Neutrophil (primary cell): ENCODE measurements at regions not wholly inside any gene's neighbourhood (a gene's known extent, or its start where the extent isn't known, plus 50 kb on each side); places are given as distances from the start of the nearest gene placed in this dataset.

Experiments used
- H3K27ac ChIP-seq: fragments of 200-600 bp; sonication (generic); 2 replicates; pipeline ENCODE4 v1.5.1; 2016; ENCODE audit warnings: mild to moderate bottlenecking, moderate library complexity
- H3K27me3 ChIP-seq: fragments of 200-600 bp; sonication (generic); 2 replicates; pipeline ENCODE4 v1.6.0; 2016; ENCODE audit warnings: mild to moderate bottlenecking
- H3K36me3 ChIP-seq: fragments of 200-600 bp; sonication (generic); 2 replicates; pipeline ENCODE4 v1.5.1; 2017
- H3K4me1 ChIP-seq, 2 experiments: fragments of 200-600 bp in 1 of 2; sonication (generic) in 1 of 2; 1 replicate in 1 of 2; 2 replicates in 1 of 2; pipeline versions ENCODE4 v1.5.1 to v1.6.1; 2013 to 2016; ENCODE audit warnings: low read depth in 1 of 2, low read length in 1 of 2, mild to moderate bottlenecking in 1 of 2, moderate library complexity in 1 of 2; ENCODE audit not compliant: control insufficient read depth in 1 of 2, insufficient read depth in 1 of 2
- H3K4me3 ChIP-seq, 2 experiments: fragments of 200-600 bp in 1 of 2; sonication (generic) in 1 of 2; 1 replicate in 1 of 2; 2 replicates in 1 of 2; pipeline ENCODE4 v1.5.1; 2013 to 2016; ENCODE audit warnings: low read depth in 1 of 2, low read length in 1 of 2, mild to moderate bottlenecking in 1 of 2, moderate library complexity in 1 of 2
- H3K9me3 ChIP-seq: fragments of 200-600 bp; sonication (generic); 2 replicates; pipeline ENCODE4 v1.5.1; 2016
- TF ChIP-seq, protein P1 (sequence below): fragments of 200-600 bp; sonication (generic); IDR thresholded peaks from 2 replicates; pipeline ENCODE4 v1.5.1; 2016; ENCODE audit warnings: antibody characterized with exemption

DNA sequence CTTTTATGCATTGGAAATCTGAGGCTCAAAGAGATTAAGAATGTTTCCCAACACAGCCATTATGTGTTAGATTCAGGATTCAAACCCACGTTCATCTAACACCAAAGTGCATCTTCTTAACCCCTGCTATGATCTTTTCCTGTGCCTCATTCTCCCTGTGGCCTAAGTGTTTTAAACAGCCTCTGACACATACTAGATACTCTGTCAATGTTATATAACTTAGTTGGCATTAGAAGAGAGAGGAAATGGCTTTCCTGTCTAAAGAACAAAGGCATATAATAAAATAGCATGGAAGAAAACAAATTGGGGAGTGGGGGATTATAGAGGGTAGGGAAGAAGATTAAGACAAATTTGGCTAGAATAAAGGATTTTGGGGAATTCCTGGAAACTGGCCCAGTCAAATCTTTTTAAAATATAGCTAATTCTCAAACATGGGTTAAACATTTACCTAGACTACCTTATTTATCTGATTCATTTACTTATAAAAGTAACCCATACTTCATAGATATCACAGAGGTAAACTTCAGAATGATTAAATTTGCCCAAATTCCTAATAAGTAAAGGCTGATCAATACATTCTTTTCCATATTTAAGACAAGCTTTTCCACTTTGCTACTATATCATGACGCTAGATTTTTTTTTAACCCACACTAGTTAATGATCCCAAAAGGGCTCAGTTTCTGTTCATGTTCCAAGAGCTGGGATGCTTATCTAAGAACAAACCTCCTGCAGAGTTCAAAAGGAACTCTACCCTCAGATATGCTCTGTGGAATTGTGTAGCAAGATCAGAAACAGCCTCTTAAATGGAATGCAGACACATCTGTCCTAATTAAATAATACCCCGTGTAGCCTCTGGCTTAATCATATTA lies 122.9 kb upstream of the PTPRG start:
- Histone ChIP-seq H3K4me1 (no peaks in the 10 kb centered on the region), H3K27me3 (no peaks in the 10 kb centered on the region), H3K4me3 (no peak overlapping the region), H3K9me3 (no peaks in the 10 kb centered on the region), H3K27ac (no peak overlapping the region), H3K36me3 (no peaks in the 10 kb centered on the region)
- TF ChIP-seq, protein P1, sequence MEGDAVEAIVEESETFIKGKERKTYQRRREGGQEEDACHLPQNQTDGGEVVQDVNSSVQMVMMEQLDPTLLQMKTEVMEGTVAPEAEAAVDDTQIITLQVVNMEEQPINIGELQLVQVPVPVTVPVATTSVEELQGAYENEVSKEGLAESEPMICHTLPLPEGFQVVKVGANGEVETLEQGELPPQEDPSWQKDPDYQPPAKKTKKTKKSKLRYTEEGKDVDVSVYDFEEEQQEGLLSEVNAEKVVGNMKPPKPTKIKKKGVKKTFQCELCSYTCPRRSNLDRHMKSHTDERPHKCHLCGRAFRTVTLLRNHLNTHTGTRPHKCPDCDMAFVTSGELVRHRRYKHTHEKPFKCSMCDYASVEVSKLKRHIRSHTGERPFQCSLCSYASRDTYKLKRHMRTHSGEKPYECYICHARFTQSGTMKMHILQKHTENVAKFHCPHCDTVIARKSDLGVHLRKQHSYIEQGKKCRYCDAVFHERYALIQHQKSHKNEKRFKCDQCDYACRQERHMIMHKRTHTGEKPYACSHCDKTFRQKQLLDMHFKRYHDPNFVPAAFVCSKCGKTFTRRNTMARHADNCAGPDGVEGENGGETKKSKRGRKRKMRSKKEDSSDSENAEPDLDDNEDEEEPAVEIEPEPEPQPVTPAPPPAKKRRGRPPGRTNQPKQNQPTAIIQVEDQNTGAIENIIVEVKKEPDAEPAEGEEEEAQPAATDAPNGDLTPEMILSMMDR, result no peak

DNA sequence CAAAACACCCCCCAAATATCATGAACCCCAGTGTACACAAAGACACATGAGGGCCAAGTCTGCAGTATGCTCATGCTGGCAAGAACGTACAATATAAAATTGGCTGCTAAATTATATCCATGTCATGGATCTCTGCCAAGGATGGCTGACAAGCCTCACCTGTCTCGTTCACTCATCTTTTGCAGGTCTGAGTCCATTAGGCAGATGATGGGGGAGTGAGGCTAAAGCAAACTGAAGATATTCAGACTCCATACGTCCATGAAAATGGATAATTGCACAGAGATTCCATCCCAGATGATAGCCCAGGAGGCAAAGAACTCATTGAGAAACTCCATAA lies 122.3 kb upstream of the PTPRG start:
- H3K27ac ChIP-seq, result no peak overlapping the region
- H3K4me1 ChIP-seq, result no peaks in the 10 kb centered on the region
- H3K27me3 ChIP-seq, result no peaks in the 10 kb centered on the region
- no peaks in the 10 kb centered on the region for H3K36me3 ChIP-seq
- TF ChIP-seq, protein P1, result no peak
- H3K9me3 ChIP-seq, result no peaks in the 10 kb centered on the region
- no peak overlapping the region for H3K4me3 ChIP-seq

DNA sequence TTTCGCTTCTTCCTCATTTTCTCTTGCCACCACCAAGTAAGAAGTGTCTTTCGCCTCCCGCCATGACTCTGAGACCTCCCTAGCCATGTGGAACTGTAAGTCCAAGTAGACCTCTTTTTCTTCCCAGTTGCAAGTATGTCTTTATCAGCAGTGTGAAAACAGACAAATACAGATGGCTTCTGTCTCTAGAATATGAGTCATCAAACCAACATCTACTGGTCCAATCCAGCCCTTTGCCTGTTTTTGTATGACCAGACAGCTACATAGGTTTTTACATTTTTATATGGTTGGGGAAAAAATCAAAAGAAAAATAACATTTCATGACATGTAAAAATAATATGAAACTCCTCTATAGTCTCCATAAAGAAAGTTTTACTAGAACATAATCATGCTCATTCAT lies 118.7 kb upstream of the PTPRG start:
- no peaks in the 10 kb centered on the region for H3K27me3 ChIP-seq
- no peak overlapping the region for H3K27ac ChIP-seq
- no peak overlapping the region for H3K4me3 ChIP-seq
- H3K36me3 ChIP-seq, result no peaks in the 10 kb centered on the region
- TF ChIP-seq, protein P1, result no peak
- H3K9me3 ChIP-seq, result no peaks in the 10 kb centered on the region
- H3K4me1 ChIP-seq, result no peaks in the 10 kb centered on the region

DNA sequence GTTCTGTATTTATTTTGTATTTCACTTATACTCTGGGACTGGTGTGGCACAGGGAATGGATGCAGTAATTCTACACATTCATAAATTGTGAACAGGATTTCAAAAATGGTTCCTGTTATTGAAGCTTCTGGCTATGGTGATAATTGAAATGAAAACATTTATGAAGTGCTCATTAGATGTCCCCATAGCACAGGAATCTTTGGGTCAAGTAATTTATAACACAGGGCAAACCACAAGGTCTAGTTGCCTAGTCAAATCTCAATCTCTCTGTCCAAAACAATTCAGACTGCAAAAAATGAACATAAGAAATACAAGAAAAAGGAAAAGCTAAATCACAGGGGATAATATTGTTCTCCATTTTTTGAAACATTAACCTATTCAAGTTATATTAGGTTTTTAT lies 117.5 kb upstream of the PTPRG start:
- TF ChIP-seq, protein P1, result no peak
- Histone ChIP-seq H3K27me3 (no peaks in the 10 kb centered on the region), H3K36me3 (no peaks in the 10 kb centered on the region), H3K27ac (no peak overlapping the region), H3K9me3 (no peaks in the 10 kb centered on the region), H3K4me3 (no peak overlapping the region), H3K4me1 (no peaks in the 10 kb centered on the region)

DNA sequence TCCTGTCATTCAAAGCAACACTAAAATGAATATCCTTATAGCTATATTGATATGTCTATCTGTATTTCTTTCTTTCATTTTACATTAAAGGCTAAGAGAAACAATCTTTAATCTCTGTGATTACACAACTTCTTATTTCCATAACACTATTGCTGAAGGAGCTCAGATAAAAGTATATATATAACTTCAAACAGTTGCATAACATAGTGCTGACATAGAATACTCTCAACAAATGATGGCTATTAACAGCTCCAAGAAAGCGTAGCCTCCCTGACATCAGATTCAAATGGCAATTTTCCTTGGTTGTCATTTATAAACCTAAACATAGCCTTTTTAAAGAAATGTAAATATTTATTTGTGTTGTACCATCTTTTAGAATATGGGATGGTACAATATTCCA lies 116.6 kb upstream of the PTPRG start:
- Histone ChIP-seq H3K9me3 (no peaks in the 10 kb centered on the region), H3K4me1 (no peaks in the 10 kb centered on the region), H3K36me3 (no peaks in the 10 kb centered on the region), H3K4me3 (no peak overlapping the region), H3K27ac (no peak overlapping the region), H3K27me3 (no peaks in the 10 kb centered on the region)
- TF ChIP-seq, protein P1, result no peak
